ENCODE measurements at regions not wholly inside any gene's neighbourhood (a gene's known extent, or its start where the extent isn't known, plus 50 kb on each side); places are given as distances from the start of the nearest gene placed in this dataset.

DNA sequence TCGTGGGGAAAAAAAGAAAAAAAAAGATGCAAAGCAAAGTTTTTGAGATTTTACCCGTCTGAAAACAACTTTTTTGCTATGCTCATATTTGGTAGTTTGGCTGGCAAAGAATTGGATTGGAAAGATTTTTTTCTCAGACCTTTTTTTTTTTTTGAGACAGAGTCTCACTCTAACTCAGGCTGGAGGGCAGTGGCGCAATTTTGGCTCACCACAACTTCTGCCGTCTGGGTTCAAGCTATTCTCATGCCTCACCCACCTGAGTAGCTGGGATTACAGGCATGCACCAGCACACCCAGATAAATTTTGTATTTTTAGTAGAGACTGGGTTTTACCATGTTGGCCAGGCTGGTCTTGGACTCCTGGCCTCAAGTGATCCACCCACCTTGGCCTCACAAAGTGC, 56.3 kb upstream of the TANC1 start:
- ChIA-PET POLR2A (no interaction called here), CTCF (interaction anchor here (1.1 kb wide), 1 partner anchor 207 kb away, joined by 3 read pairs; no protein-coding TSS in a partner anchor)
- Mint-ChIP-seq H3K4me3 (no peak overlapping the region), H3K9me3 (no peaks in the 10 kb centered on the region), H3K4me1 (ENCODE audit: low read depth) (no peaks in the 10 kb centered on the region), H3K27ac (no peak overlapping the region), H3K36me3 (no peaks in the 10 kb centered on the region), H3K27me3 (no peaks in the 10 kb centered on the region)
- intact Hi-C loops (cut with micrococcal nuclease): no loop called here
- DNase-seq: no peak

- Mint-ChIP-seq H3K27ac (no peak overlapping the region), H3K4me3 (no peak overlapping the region), H3K27me3 (no peaks in the 10 kb centered on the region), H3K4me1 (ENCODE audit: low read depth) (no peaks in the 10 kb centered on the region), H3K9me3 (no peaks in the 10 kb centered on the region), H3K36me3 (no peaks in the 10 kb centered on the region)
- intact Hi-C loops (cut with micrococcal nuclease): no loop called here
- POLR2A ChIA-PET: no interaction called here
- CTCF ChIA-PET: interaction anchor here (1.1 kb wide), 1 partner anchor 206 kb away, joined by 3 read pairs; no protein-coding TSS in a partner anchor
- no peak for DNase-seq
Observed at GRCh38 chr2:158912765-158913164, 55.7 kb upstream of the TANC1 start.

DNA sequence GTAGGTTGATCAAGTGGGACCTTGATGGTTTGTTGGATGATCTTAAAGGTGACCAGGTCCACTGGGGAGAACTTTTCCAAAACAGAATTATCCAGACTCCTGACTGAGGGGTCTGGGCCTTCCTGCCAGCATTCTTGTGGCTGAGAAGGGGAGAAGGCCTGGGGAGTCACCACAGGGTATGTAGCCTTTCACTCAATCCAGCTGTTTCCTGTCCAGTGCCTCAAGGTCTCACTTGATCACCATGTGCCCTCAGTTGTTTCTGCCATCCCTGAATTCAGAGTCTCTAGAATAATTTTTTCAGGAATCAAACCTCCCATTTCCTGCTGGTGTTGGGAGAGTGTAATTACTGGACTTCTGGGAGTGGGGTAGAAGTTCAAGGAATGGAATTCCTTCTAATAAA, 54.4 kb upstream of the TANC1 start:
- Mint-ChIP-seq H3K9me3 (no peaks in the 10 kb centered on the region), H3K36me3 (no peaks in the 10 kb centered on the region), H3K27ac (no peak overlapping the region), H3K4me3 (no peak overlapping the region), H3K4me1 (ENCODE audit: low read depth) (no peaks in the 10 kb centered on the region), H3K27me3 (no peaks in the 10 kb centered on the region)
- POLR2A ChIA-PET: no interaction called here
- no peak for DNase-seq
- CTCF ChIA-PET: no interaction called here
- intact Hi-C loops (cut with micrococcal nuclease): no loop called here

- no peaks in the 10 kb centered on the region for H3K27me3 Mint-ChIP-seq
- ChIA-PET POLR2A (no interaction called here), CTCF (no interaction called here)
- H3K9me3 Mint-ChIP-seq: no peaks in the 10 kb centered on the region
- intact Hi-C loops (cut with micrococcal nuclease): no loop called here
- DNase-seq: no peak
- H3K27ac Mint-ChIP-seq: no peak overlapping the region
- H3K4me1 Mint-ChIP-seq (ENCODE audit: low read depth): no peaks in the 10 kb centered on the region
- no peaks in the 10 kb centered on the region for H3K36me3 Mint-ChIP-seq
- no peak overlapping the region for H3K4me3 Mint-ChIP-seq
Observed at GRCh38 chr2:158914731-158915130, 53.7 kb upstream of the TANC1 start.

DNA sequence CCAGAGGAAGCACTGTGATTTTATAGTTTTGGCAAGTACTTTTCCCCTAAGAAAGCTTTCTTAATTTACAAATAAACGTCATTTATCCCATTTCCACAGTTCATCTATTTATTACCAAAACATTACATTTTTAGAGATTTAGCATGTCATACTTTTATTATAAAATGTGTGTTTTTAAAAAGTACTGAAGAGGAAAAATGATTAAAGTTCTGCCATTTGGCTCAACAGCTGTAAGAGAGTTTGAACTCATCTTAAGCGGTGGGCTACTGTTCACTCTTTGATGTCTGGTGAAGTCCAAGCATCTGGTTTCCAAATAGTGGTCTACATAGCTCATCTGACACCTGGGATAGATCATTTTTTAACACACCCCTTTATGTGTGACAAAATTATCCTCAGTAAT, 51.3 kb upstream of the TANC1 start:
- ChIA-PET POLR2A (no interaction called here), CTCF (interaction anchor here (0.7 kb wide), 1 partner anchor 1663 kb away, joined by 3 read pairs; no protein-coding TSS in a partner anchor)
- H3K27ac Mint-ChIP-seq: no peak overlapping the region
- DNase-seq: no peak
- no peak overlapping the region for H3K4me3 Mint-ChIP-seq
- H3K9me3 Mint-ChIP-seq: no peaks in the 10 kb centered on the region
- H3K27me3 Mint-ChIP-seq: peaks cover 2% of the 10 kb centered on the region
- no peaks in the 10 kb centered on the region for H3K36me3 Mint-ChIP-seq
- H3K4me1 Mint-ChIP-seq (ENCODE audit: low read depth): no peaks in the 10 kb centered on the region
- intact Hi-C loops (cut with micrococcal nuclease): no loop called here

- DNase-seq: no peak
- Mint-ChIP-seq H3K4me1 (ENCODE audit: low read depth) (no peaks in the 10 kb centered on the region), H3K27me3 (peaks cover 2% of the 10 kb centered on the region), H3K4me3 (no peak overlapping the region), H3K36me3 (no peaks in the 10 kb centered on the region), H3K27ac (no peak overlapping the region), H3K9me3 (no peaks in the 10 kb centered on the region)
- CTCF ChIA-PET: interaction anchor here (0.6 to 1.2 kb wide), 3 partner anchors 18 to 383 kb away, joined by 3 to 4 read pairs (median 3); no protein-coding TSS in a partner anchor
- intact Hi-C loops (cut with micrococcal nuclease): no loop called here
- POLR2A ChIA-PET: no interaction called here
Observed at GRCh38 chr2:158918452-158918851, 50.0 kb upstream of the TANC1 start.
